DMS153 treated with DMSO at 0.1 percent for 48 hours (cell line): ENCODE measurements at regions not wholly inside any gene's neighbourhood (a gene's known extent, or its start where the extent isn't known, plus 50 kb on each side); places are given as distances from the start of the nearest gene placed in this dataset.
"Not testable (repeated sequence)": the region's sequence is repeated elsewhere in the genome, so short reads cannot be mapped to it uniquely, and the experiment has no call there.

Experiments
- DNase-seq: peaks from one replicate; lab custom pipeline; 2025; ENCODE audit not compliant: unreplicated experiment; lab: John Stamatoyannopoulos, UW

GRCh38 chr18:71405169-71405809 lies 1116.4 kb downstream of the SOCS6 start:
- DNase-seq, result no peak

- no peak for DNase-seq
Observed at GRCh38 chr18:71403501-71403900, 1114.7 kb downstream of the SOCS6 start.

- DNase-seq, result peak; percentile 13
Observed at GRCh38 chr18:71398531-71398930, 1109.7 kb downstream of the SOCS6 start.

GRCh38 chr18:71388148-71388547 lies 1099.3 kb downstream of the SOCS6 start:
- DNase-seq, result no peak

GRCh38 chr18:71374294-71375000 lies 1085.6 kb downstream of the SOCS6 start:
- no peak for DNase-seq

GRCh38 chr18:71371951-71372605 lies 1083.2 kb downstream of the SOCS6 start:
- no peak for DNase-seq

- no peak for DNase-seq
Observed at GRCh38 chr18:71370671-71371445, 1082.0 kb downstream of the SOCS6 start.

- no peak for DNase-seq
Observed at GRCh38 chr18:71370095-71370494, 1081.2 kb downstream of the SOCS6 start.

GRCh38 chr18:71362140-71362539 lies 1073.3 kb downstream of the SOCS6 start:
- no peak for DNase-seq

- not testable (repeated sequence) for DNase-seq
Observed at GRCh38 chr18:71355599-71355998, 1066.8 kb downstream of the SOCS6 start.

- DNase-seq, result no peak
Observed at GRCh38 chr18:71352618-71353017, 1063.8 kb downstream of the SOCS6 start.

GRCh38 chr18:71336576-71337210 lies 1047.8 kb downstream of the SOCS6 start:
- DNase-seq, result no peak

- DNase-seq, result no peak
Observed at GRCh38 chr18:71329563-71329962, 1040.7 kb downstream of the SOCS6 start.

GRCh38 chr18:71329114-71329513 lies 1040.3 kb downstream of the SOCS6 start:
- DNase-seq, result no peak

GRCh38 chr18:71327850-71328249 lies 1039.0 kb downstream of the SOCS6 start:
- DNase-seq, result no peak

GRCh38 chr18:71327441-71327840 lies 1038.6 kb downstream of the SOCS6 start:
- no peak for DNase-seq

GRCh38 chr18:71326826-71327225 lies 1038.0 kb downstream of the SOCS6 start:
- DNase-seq, result no peak

- no peak for DNase-seq
Observed at GRCh38 chr18:71324356-71324755, 1035.5 kb downstream of the SOCS6 start.

- DNase-seq, result no peak
Observed at GRCh38 chr18:71322201-71322600, 1033.4 kb downstream of the SOCS6 start.

GRCh38 chr18:71321319-71321718 lies 1032.5 kb downstream of the SOCS6 start:
- no peak for DNase-seq

- DNase-seq, result no peak
Observed at GRCh38 chr18:71304856-71305255, 1016.0 kb downstream of the SOCS6 start.
